IMR-90 (cell line): ENCODE measurements at regions not wholly inside any gene's neighbourhood (a gene's known extent, or its start where the extent isn't known, plus 50 kb on each side); places are given as distances from the start of the nearest gene placed in this dataset.

Experiments used
- BHLHE40 ChIP-seq: fragments of 150-350 bp; IDR thresholded peaks from 2 replicates; pipeline ENCODE4 v1.6.1; 2016; ENCODE audit warnings: mild to moderate bottlenecking, low read depth, low read length
- CTCF ChIP-seq: conservative IDR thresholded peaks from 2 replicates; pipeline ENCODE4 v1.5.1; 2012; ENCODE audit warnings: mild to moderate bottlenecking, low read depth, low read length, improper control_type of control experiment
- RFX5 ChIP-seq: IDR thresholded peaks from 2 replicates; pipeline ENCODE4 v1.8.0; 2012; ENCODE audit warnings: low read depth, mild to moderate bottlenecking, low read length, moderate library complexity

- TF ChIP-seq CTCF = no peak
- TF ChIP-seq BHLHE40 = no peak
- TF ChIP-seq RFX5 = no peak
These were observed 403.0 kb upstream of the ID2 start for GRCh38 chr2:8278709-8279354.
